ENCODE measurements at regions not wholly inside any gene's neighbourhood (a gene's known extent, or its start where the extent isn't known, plus 50 kb on each side); places are given as distances from the start of the nearest gene placed in this dataset.

- TF ChIP-seq CTCF (conservative IDR thresholded peaks at IDR 0.05; ENCODE audit: low read depth, low read length) = no peak
- no peak for TF ChIP-seq EZH2 (IDR thresholded peaks at IDR 0.05; ENCODE audit: borderline replicate concordance, low read depth, low read length, poor library complexity, severe bottlenecking)
Observed at GRCh38 chr20:48049171-48049570, 263.9 kb upstream of the SULF2 start.

All from A673 (cell line).